Islet of Langerhans (tissue), 1 donor: ENCODE measurements at regions not wholly inside any gene's neighbourhood (a gene's known extent, or its start where the extent isn't known, plus 50 kb on each side); places are given as distances from the start of the nearest gene placed in this dataset.
A peak's percentile ranks its signal among the peaks of the same experiment; 100 is the strongest.
"Not testable (repeated sequence)": the region's sequence is repeated elsewhere in the genome, so short reads cannot be mapped to it uniquely, and the experiment has no call there.

ENCODE experiments used
- FAIRE-seq: peaks from one replicate; lab custom pipeline; 2011; peaks lifted over from hg19 to GRCh38; lab: Jason Lieb, UNC

DNA sequence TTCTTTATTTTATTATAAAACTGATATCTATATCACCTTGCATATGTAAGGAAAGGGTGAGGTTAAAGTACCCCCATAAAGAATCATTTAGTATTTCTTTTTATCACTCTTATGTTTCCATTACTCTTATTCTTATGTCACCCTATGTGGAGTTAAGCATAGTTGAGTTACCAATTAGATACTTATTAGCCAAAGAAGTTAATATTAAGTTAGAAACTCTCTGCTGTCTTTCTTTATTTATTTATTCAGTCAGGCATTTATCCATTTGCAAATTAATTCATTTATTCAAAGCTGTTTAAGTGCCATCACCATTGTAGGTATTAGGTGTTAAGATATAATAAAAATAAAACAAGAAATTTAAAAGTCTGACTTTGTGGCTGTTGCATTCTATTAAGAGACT, 1279.1 kb upstream of the CITED2 start:
- no peak for FAIRE-seq

DNA sequence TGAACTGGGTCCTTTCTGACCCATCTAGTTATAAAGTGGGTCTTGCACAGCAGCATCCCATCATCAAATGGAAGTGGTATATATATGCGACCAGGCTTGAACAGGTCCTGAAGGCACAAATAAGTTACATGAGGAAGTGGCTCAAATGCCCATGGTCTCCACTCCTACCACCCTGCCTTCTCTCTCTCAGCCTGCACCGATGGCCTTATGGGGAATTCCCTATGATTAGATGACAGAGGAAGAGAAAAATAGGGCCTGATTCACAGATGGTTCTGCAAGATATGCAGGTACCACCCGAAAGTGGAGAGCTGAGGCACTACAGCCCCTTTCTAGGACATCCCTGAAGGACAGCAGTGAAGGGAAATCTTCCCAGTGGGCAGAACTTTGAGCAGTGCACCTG, 1275.1 kb upstream of the CITED2 start:
- FAIRE-seq = not testable (repeated sequence)

DNA sequence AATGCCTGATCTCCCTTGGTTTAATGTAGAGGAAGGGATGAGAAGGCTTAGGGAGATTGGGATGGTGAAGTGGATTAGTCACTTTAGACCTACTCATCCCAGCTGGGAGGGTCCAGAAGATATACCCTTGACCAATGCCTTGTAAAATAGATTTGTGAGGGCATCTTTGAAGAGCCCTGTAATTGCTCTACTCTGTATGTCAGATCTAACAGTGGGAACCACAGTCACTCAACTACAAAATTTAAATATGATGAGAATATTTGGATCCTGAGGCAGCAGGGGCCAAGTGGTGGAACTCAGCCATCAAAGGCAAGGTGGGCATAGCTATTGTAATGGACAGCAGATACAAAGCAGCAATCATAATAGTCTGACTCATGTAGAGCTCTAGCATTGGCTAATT, 1272.9 kb upstream of the CITED2 start:
- FAIRE-seq = not testable (repeated sequence)

GRCh38 chr6:140644017-140644416, 1269.6 kb upstream of the CITED2 start:
- FAIRE-seq = no peak

DNA sequence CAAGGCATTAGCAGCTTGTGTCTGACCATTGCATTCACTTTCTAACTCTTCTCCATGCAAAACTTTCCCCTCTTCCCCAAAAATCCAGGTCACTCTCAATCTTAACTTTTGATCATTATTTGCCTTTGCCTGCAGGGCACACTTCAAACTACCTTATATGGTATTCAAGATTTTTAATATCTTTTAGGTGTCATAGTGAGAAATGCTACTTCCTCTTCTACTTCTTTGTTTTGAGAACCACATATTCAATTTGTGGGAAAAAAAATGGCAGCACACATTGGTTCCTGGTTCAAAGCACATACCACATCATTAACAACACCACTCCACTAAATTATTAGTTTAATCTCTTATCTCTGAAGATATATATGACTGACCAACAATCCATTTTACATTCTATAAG, 1267.0 kb upstream of the CITED2 start:
- no peak for FAIRE-seq

DNA sequence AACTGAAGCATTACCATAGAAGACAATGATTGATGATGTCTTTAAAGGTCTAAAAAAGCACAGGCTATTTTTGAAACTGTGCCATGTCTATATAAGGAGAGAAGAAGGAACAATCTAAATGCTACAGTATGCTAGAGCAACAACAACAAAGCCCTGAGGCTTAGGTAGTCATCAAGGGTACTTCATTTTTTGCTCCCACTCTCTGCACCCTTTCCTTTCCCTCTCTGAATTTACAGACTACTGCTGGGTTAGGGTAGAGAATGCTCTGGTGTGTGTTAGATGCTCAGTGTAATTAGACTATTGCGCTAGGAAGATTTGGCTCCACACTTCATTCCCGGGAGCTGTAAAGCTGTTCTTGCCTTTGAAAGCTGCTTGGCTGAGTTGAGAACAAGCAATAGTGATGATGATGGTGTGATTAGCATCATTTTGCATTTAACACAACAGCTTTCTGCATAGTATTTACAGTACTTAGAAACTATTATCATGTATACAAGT, 1262.5 kb upstream of the CITED2 start:
- no peak for FAIRE-seq

- peak; percentile 99 for FAIRE-seq
These were observed 1261.9 kb upstream of the CITED2 start for GRCh38 chr6:140636271-140636907.

GRCh38 chr6:140627002-140627401, 1252.6 kb upstream of the CITED2 start:
- no peak for FAIRE-seq

DNA sequence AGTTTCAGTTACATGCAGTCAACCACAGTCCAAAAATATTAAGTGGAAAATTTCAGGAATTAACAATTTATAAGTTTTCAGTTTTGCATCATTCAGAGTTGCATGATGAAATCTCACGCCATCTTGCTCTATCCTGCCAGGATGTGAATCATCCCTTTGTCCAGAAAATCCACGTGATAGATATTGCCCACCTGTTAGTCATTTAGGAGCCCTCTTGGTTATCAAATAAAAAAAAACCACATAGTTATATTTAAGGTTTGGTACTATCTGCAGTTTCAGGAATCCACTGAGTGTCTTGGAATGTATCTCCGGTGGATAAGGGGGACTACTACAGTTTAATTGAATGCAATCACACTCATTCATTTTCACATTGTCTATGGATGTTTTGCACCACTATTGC, 1249.0 kb upstream of the CITED2 start:
- FAIRE-seq = no peak

DNA sequence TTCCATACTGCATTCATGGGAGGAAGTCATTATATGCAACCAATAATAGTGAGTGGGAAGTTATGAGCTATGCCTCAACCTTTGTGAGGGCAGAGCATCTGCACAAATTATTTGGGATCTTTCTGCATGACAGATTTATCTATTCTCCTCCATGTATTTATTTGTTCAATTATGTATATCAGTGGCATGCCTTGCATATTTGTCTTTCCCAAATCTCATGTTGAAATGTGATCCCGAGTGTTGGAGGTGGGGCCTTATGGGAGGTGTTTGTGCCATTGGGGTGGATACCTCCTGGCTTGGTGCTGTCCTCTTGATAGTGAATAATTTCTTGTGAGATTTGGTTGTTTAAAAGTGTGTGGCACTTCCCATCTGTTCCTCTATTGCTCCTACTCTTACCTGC, 1246.0 kb upstream of the CITED2 start:
- FAIRE-seq = no peak

- no peak for FAIRE-seq
These were observed 1235.5 kb upstream of the CITED2 start for GRCh38 chr6:140609956-140610355.

DNA sequence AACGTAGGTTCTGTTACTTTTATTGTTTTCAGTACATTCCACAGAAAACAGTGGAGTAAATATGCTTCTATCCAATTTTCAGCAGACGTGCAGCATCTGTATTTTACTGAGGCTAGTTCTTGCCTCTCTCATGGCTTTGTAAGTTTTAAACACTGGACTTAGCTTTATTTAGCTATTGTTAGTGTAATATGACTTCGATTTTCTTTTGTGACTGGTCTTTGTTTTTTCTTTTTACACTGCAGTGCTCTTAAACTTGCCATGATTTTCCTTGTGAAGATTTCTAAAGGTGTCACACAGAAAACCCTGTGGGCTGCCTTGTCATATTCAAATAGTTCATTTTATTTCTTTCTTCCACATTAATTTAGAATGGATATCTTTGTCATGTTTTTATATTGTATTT, 1234.9 kb upstream of the CITED2 start:
- no peak for FAIRE-seq

GRCh38 chr6:140604786-140605185, 1230.3 kb upstream of the CITED2 start:
- peak; percentile 55 for FAIRE-seq

DNA sequence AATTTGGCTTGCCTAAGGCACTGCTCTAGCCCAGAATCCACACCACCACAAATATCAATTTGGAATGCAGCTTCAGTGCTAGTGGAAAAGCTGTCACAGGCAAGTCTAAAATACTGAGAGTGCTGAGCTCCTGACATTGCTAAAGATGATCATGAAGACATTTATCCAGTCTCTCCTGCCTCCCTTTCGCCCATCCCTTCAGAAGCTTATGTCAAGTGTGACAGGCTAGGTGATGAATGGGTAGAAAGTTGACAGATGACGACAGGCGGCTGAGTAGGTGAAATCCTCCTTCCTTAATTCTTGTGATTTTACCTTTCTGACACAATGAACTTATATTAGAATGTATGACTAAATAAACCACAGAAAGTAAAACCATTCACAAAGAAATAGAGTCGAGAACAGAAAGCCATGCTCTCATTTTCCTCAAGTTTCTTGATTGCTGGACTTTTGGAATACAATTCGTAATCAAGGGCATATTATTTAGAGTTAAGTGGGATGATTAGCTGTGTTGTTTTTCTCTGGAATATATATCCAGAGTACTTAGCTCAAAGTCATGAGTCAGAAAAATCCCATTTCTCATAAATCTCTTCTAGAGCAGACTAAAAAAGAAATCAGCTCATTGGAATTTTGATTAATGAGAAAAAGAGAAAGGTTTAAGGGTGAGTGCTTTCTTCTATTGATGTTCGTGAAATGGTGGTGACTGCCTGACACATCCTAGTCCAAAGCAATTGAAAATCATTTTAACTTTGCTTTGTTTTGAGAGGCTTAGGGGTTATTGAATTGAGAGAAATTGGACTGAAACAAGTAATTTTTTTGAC, 1228.2 kb upstream of the CITED2 start:
- FAIRE-seq = no peak

GRCh38 chr6:140601021-140601808, 1226.8 kb upstream of the CITED2 start:
- FAIRE-seq = no peak

GRCh38 chr6:140599916-140600315, 1225.5 kb upstream of the CITED2 start:
- no peak for FAIRE-seq

- FAIRE-seq = no peak
These were observed 1222.7 kb upstream of the CITED2 start for GRCh38 chr6:140597181-140597580.

DNA sequence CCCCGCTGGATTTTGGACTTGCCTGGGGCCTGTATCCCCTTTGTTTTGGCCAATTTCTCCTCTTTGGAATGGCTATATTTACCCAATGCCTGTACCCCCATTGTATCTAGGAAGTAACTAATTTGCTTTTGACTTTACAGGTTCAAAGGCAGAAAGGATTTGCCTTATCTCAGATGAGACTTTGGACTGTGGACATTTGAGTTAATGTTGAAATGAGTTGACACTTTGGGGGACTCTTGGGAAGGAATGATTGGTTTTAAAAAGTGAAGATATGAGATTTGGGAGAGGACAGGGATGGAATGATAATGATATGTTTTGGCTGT, 1220.3 kb upstream of the CITED2 start:
- FAIRE-seq = no peak

- FAIRE-seq = no peak
These were observed 1218.4 kb upstream of the CITED2 start for GRCh38 chr6:140592877-140593276.

DNA sequence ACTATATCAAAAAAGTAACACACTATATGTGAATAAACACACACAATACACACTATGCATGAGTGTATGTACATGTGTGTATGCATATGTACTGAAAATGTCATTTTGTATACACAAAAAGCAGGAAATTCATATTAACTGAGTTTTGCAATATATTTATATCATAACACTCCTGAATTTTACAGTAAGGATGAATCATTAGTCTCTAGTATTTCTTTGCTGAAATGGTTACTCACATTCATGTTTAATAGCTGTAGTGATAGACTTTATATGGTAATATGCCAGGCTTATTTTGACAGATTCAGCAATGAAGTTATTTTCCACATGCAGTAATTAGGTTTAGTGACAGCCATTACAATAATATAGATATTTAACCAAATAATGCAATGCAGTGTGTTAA, 1216.2 kb upstream of the CITED2 start:
- no peak for FAIRE-seq

- FAIRE-seq = no peak
These were observed 1212.1 kb upstream of the CITED2 start for GRCh38 chr6:140586426-140587061.

DNA sequence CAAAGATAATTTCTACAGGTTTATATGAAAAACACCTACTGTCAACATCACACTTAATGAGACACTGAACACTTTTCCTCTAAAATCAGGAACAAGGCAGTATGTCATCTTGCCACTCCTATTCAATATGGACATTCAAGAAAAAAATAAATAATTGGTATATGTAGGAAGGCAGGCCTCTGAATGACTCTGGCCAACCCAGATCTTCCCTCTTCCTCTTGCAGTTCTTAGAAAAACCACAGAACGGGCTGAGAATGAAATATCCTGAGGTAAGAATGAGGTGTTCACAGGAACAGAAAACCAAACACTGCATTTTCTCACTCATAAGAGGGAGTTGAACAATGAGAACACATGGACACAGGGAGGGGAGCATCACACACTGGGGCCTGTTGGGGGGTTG, 1207.2 kb upstream of the CITED2 start:
- no peak for FAIRE-seq

- no peak for FAIRE-seq
These were observed 1205.5 kb upstream of the CITED2 start for GRCh38 chr6:140579918-140580317.
